ENCODE measurements at regions not wholly inside any gene's neighbourhood (a gene's known extent, or its start where the extent isn't known, plus 50 kb on each side); places are given as distances from the start of the nearest gene placed in this dataset.
A peak's percentile ranks its signal among the peaks of the same experiment; 100 is the strongest.

- Mint-ChIP-seq H3K4me3 (ENCODE audit: unreplicated experiment) (no peak overlapping the region), H3K27ac (ENCODE audit: unreplicated experiment) (peak overlapping the region; percentile 60), H3K36me3 (ENCODE audit: low read depth, unreplicated experiment) (no peaks in the 10 kb centered on the region), H3K27me3 (ENCODE audit: low read depth, unreplicated experiment) (peaks cover 29% of the 10 kb centered on the region), H3K9me3 (ENCODE audit: unreplicated experiment) (peaks cover 5% of the 10 kb centered on the region), H3K4me1 (ENCODE audit: low read depth, unreplicated experiment) (peaks cover 18% of the 10 kb centered on the region)
- H3K27ac ChIP-seq (ENCODE audit: low read depth, low read length), result no peak overlapping the region
- no peak for DNase-seq (ENCODE audit: low read depth)
- H3K9ac ChIP-seq (ENCODE audit: low read length), result no peak overlapping the region
- peaks cover 11% of the 10 kb centered on the region for H3K4me1 ChIP-seq (ENCODE audit: insufficient read depth, low read length)
- no peaks in the 10 kb centered on the region for H4K20me1 ChIP-seq (ENCODE audit: insufficient read depth, low read length)
- H3K9me3 ChIP-seq (ENCODE audit: insufficient read depth, low read depth, low read length), result no peaks in the 10 kb centered on the region
- H3K4me2 ChIP-seq (ENCODE audit: low read length), result no peak overlapping the region
- no peak overlapping the region for H3K4me3 ChIP-seq (ENCODE audit: insufficient read depth, low read depth, low read length)
- FAIRE-seq, result no peak
- no peaks in the 10 kb centered on the region for H3K27me3 ChIP-seq (ENCODE audit: insufficient read depth, low read length)
- no peaks in the 10 kb centered on the region for H3K79me2 ChIP-seq (ENCODE audit: insufficient read depth, low read length)
- H3K36me3 ChIP-seq (ENCODE audit: insufficient read depth, low read length), result no peaks in the 10 kb centered on the region
- no peak for TF ChIP-seq EZH2 (IDR thresholded peaks at IDR 0.05; ENCODE audit: insufficient read depth, low read length)
- TF ChIP-seq CTCF (IDR thresholded peaks at IDR 0.05; ENCODE audit: insufficient read depth, low read depth, low read length), result no peak
- H2AFZ ChIP-seq (ENCODE audit: low read depth, low read length), result no peak overlapping the region
Measured at GRCh38 chr7:156067156-156067555, 254.9 kb upstream of the SHH start.

GRCh38 chr7:156065400-156065799, 253.1 kb upstream of the SHH start:
- H3K4me3 ChIP-seq (ENCODE audit: insufficient read depth, low read depth, low read length), result no peak overlapping the region
- no peak overlapping the region for H3K9ac ChIP-seq (ENCODE audit: low read length)
- H3K36me3 ChIP-seq (ENCODE audit: insufficient read depth, low read length), result no peaks in the 10 kb centered on the region
- TF ChIP-seq CTCF (IDR thresholded peaks at IDR 0.05; ENCODE audit: insufficient read depth, low read depth, low read length), result no peak
- no peak for TF ChIP-seq EZH2 (IDR thresholded peaks at IDR 0.05; ENCODE audit: insufficient read depth, low read length)
- peaks cover 11% of the 10 kb centered on the region for H3K4me1 ChIP-seq (ENCODE audit: insufficient read depth, low read length)
- peaks cover 5% of the 10 kb centered on the region for H3K9me3 Mint-ChIP-seq (ENCODE audit: unreplicated experiment)
- no peaks in the 10 kb centered on the region for H4K20me1 ChIP-seq (ENCODE audit: insufficient read depth, low read length)
- H3K27ac ChIP-seq (ENCODE audit: low read depth, low read length), result no peak overlapping the region
- H3K27me3 ChIP-seq (ENCODE audit: insufficient read depth, low read length), result no peaks in the 10 kb centered on the region
- H2AFZ ChIP-seq (ENCODE audit: low read depth, low read length), result no peak overlapping the region
- peaks cover 18% of the 10 kb centered on the region for H3K4me1 Mint-ChIP-seq (ENCODE audit: low read depth, unreplicated experiment)
- peak overlapping the region; percentile 83 for H3K4me2 ChIP-seq (ENCODE audit: low read length)
- H3K4me3 Mint-ChIP-seq (ENCODE audit: unreplicated experiment), result no peak overlapping the region
- H3K27ac Mint-ChIP-seq (ENCODE audit: unreplicated experiment), result peak overlapping the region; percentile 70
- peaks cover 4% of the 10 kb centered on the region for H3K9me3 ChIP-seq (ENCODE audit: insufficient read depth, low read depth, low read length)
- H3K27me3 Mint-ChIP-seq (ENCODE audit: low read depth, unreplicated experiment), result peaks cover 19% of the 10 kb centered on the region
- no peak for FAIRE-seq
- DNase-seq (ENCODE audit: low read depth), result no peak
- H3K36me3 Mint-ChIP-seq (ENCODE audit: low read depth, unreplicated experiment), result no peaks in the 10 kb centered on the region
- H3K79me2 ChIP-seq (ENCODE audit: insufficient read depth, low read length), result no peaks in the 10 kb centered on the region

GRCh38 chr7:156064971-156065386, 252.7 kb upstream of the SHH start:
- Histone ChIP-seq H3K36me3 (ENCODE audit: insufficient read depth, low read length) (no peaks in the 10 kb centered on the region), H3K9ac (ENCODE audit: low read length) (peak overlapping the region; percentile 59), H3K27ac (ENCODE audit: low read depth, low read length) (no peak overlapping the region), H3K27me3 (ENCODE audit: insufficient read depth, low read length) (no peaks in the 10 kb centered on the region), H3K4me1 (ENCODE audit: insufficient read depth, low read length) (peaks cover 11% of the 10 kb centered on the region), H2AFZ (ENCODE audit: low read depth, low read length) (peak overlapping the region; percentile 45), H3K79me2 (ENCODE audit: insufficient read depth, low read length) (no peaks in the 10 kb centered on the region), H3K4me3 (ENCODE audit: insufficient read depth, low read depth, low read length) (no peak overlapping the region), H3K9me3 (ENCODE audit: insufficient read depth, low read depth, low read length) (peaks cover 4% of the 10 kb centered on the region), H3K4me2 (ENCODE audit: low read length) (peak overlapping the region; percentile 83), H4K20me1 (ENCODE audit: insufficient read depth, low read length) (no peaks in the 10 kb centered on the region)
- H3K9me3 Mint-ChIP-seq (ENCODE audit: unreplicated experiment), result peaks cover 5% of the 10 kb centered on the region
- H3K4me3 Mint-ChIP-seq (ENCODE audit: unreplicated experiment), result no peak overlapping the region
- DNase-seq (ENCODE audit: low read depth) (peak; percentile 80), FAIRE-seq (no peak)
- no peak for TF ChIP-seq CTCF (IDR thresholded peaks at IDR 0.05; ENCODE audit: insufficient read depth, low read depth, low read length)
- TF ChIP-seq EZH2 (IDR thresholded peaks at IDR 0.05; ENCODE audit: insufficient read depth, low read length), result no peak
- H3K36me3 Mint-ChIP-seq (ENCODE audit: low read depth, unreplicated experiment), result no peaks in the 10 kb centered on the region
- H3K27me3 Mint-ChIP-seq (ENCODE audit: low read depth, unreplicated experiment), result peaks cover 15% of the 10 kb centered on the region
- H3K27ac Mint-ChIP-seq (ENCODE audit: unreplicated experiment), result peak overlapping the region; percentile 85
- H3K4me1 Mint-ChIP-seq (ENCODE audit: low read depth, unreplicated experiment), result peaks cover 18% of the 10 kb centered on the region
